ENCODE measurements at regions not wholly inside any gene's neighbourhood (a gene's known extent, or its start where the extent isn't known, plus 50 kb on each side); places are given as distances from the start of the nearest gene placed in this dataset.

- H3K27me3 ChIP-seq = no peaks in the 10 kb centered on the region
- DNase-seq (no peak), FAIRE-seq (no peak), ATAC-seq (no peak)
- H3K4me1 ChIP-seq = no peaks in the 10 kb centered on the region
- 26 to 27% methylated on average over 5 of the region's 5 CpGs for WGBS, 2 donors
- no peaks in the 10 kb centered on the region for H3K36me3 ChIP-seq
- no peaks in the 10 kb centered on the region for H3K9me3 ChIP-seq
- no peak for TF ChIP-seq CTCF (IDR thresholded peaks at IDR 0.05)
- H3K4me3 ChIP-seq = no peak overlapping the region
- intact Hi-C loops (cut with DNase I) = no loop called here
- H3K27ac ChIP-seq = no peak overlapping the region
Observed at GRCh38 chr3:77780278-77780996, 740.5 kb downstream of the ROBO2 start.

GRCh38 chr3:77786216-77786615 lies 746.3 kb downstream of the ROBO2 start:
- ATAC-seq (no peak), FAIRE-seq (no peak), DNase-seq (no peak)
- no peak overlapping the region for H3K27ac ChIP-seq
- 44 to 62% methylated on average over 1 of the region's 1 CpG for WGBS, 2 donors
- H3K4me1 ChIP-seq = no peaks in the 10 kb centered on the region
- intact Hi-C loops (cut with DNase I) = no loop called here
- no peak for TF ChIP-seq CTCF (IDR thresholded peaks at IDR 0.05)
- H3K36me3 ChIP-seq = no peaks in the 10 kb centered on the region
- H3K27me3 ChIP-seq = no peaks in the 10 kb centered on the region
- H3K9me3 ChIP-seq = no peaks in the 10 kb centered on the region
- no peak overlapping the region for H3K4me3 ChIP-seq

- Histone ChIP-seq H3K27me3 (no peaks in the 10 kb centered on the region), H3K4me3 (no peak overlapping the region), H3K9me3 (no peaks in the 10 kb centered on the region), H3K36me3 (no peaks in the 10 kb centered on the region), H3K4me1 (no peaks in the 10 kb centered on the region), H3K27ac (no peak overlapping the region)
- no peak for TF ChIP-seq CTCF (IDR thresholded peaks at IDR 0.05)
- DNase-seq = peak in 1 of 6 donors; percentile 6
- ATAC-seq = peak in 1 of 4 donors; percentile 47
- 18 to 19% methylated on average over 5 of the region's 5 CpGs for WGBS, 2 donors
- intact Hi-C loops (cut with DNase I) = no loop called here
- FAIRE-seq = no peak
Observed at GRCh38 chr3:77795013-77795412, 755.1 kb downstream of the ROBO2 start.

GRCh38 chr3:77799278-77799677 lies 759.4 kb downstream of the ROBO2 start:
- Histone ChIP-seq H3K9me3 (no peaks in the 10 kb centered on the region), H3K4me3 (no peak overlapping the region), H3K27me3 (no peaks in the 10 kb centered on the region), H3K36me3 (no peaks in the 10 kb centered on the region), H3K27ac (no peak overlapping the region), H3K4me1 (no peaks in the 10 kb centered on the region)
- no peak for DNase-seq
- FAIRE-seq = no peak
- ATAC-seq = no peak
- 54 to 62% methylated on average over 5 of the region's 5 CpGs for WGBS, 2 donors
- TF ChIP-seq CTCF (IDR thresholded peaks at IDR 0.05) = no peak
- intact Hi-C loops (cut with DNase I) = no loop called here

- Histone ChIP-seq H3K4me1 (no peaks in the 10 kb centered on the region), H3K36me3 (no peaks in the 10 kb centered on the region), H3K4me3 (no peak overlapping the region), H3K27ac (no peak overlapping the region), H3K27me3 (no peaks in the 10 kb centered on the region), H3K9me3 (no peaks in the 10 kb centered on the region)
- intact Hi-C loops (cut with DNase I) = no loop called here
- FAIRE-seq = no peak
- TF ChIP-seq CTCF (IDR thresholded peaks at IDR 0.05) = no peak
- DNase-seq = no peak
- 38 to 41% methylated on average over 1 of the region's 1 CpG for WGBS, 2 donors
- ATAC-seq = no peak
Observed at GRCh38 chr3:77800893-77801292, 761.0 kb downstream of the ROBO2 start.

Measured in pancreas (tissue), 10 donors.